HG02852 (cell line): ENCODE measurements at regions not wholly inside any gene's neighbourhood (a gene's known extent, or its start where the extent isn't known, plus 50 kb on each side); places are given as distances from the start of the nearest gene placed in this dataset.

Experiments used
- ATAC-seq: cut with Tn5 transposase; IDR thresholded peaks from one replicate; pipeline ENCODE4 v1.9.1; 2021; ENCODE audit warnings: mild to moderate bottlenecking, moderate library complexity; ENCODE audit not compliant: unreplicated experiment

- no peak for ATAC-seq
These were observed 499.5 kb downstream of the ENC1 start for GRCh38 chr5:74141053-74141452.

- ATAC-seq = no peak
These were observed 500.1 kb downstream of the ENC1 start for GRCh38 chr5:74140409-74140808.

GRCh38 chr5:74139589-74139988 is 500.9 kb downstream of the ENC1 start:
- no peak for ATAC-seq

GRCh38 chr5:74138721-74139120 is 501.8 kb downstream of the ENC1 start:
- ATAC-seq = no peak

GRCh38 chr5:74136276-74136825 is 504.2 kb downstream of the ENC1 start:
- no peak for ATAC-seq

- ATAC-seq = no peak
These were observed 505.5 kb downstream of the ENC1 start for GRCh38 chr5:74135033-74135432.

GRCh38 chr5:74132485-74132884 is 506.5 kb downstream of the ARHGEF28 start:
- no peak for ATAC-seq

GRCh38 chr5:74131250-74131649 is 505.3 kb downstream of the ARHGEF28 start:
- ATAC-seq = no peak

GRCh38 chr5:74130155-74130897 is 504.3 kb downstream of the ARHGEF28 start:
- ATAC-seq = no peak

GRCh38 chr5:74127381-74128320 is 501.7 kb downstream of the ARHGEF28 start:
- ATAC-seq = no peak

GRCh38 chr5:74126294-74126693 is 500.3 kb downstream of the ARHGEF28 start:
- no peak for ATAC-seq

- no peak for ATAC-seq
These were observed 498.8 kb downstream of the ARHGEF28 start for GRCh38 chr5:74124826-74125225.

GRCh38 chr5:74123929-74124328 is 497.9 kb downstream of the ARHGEF28 start:
- no peak for ATAC-seq

GRCh38 chr5:74122979-74123590 is 497.1 kb downstream of the ARHGEF28 start:
- no peak for ATAC-seq

GRCh38 chr5:74122175-74122574 is 496.2 kb downstream of the ARHGEF28 start:
- no peak for ATAC-seq

- no peak for ATAC-seq
These were observed 494.6 kb downstream of the ARHGEF28 start for GRCh38 chr5:74120585-74120984.

GRCh38 chr5:74118071-74118470 is 492.1 kb downstream of the ARHGEF28 start:
- no peak for ATAC-seq

- ATAC-seq = no peak
These were observed 491.0 kb downstream of the ARHGEF28 start for GRCh38 chr5:74116984-74117383.

- no peak for ATAC-seq
These were observed 490.3 kb downstream of the ARHGEF28 start for GRCh38 chr5:74116266-74116665.

- ATAC-seq = no peak
These were observed 487.9 kb downstream of the ARHGEF28 start for GRCh38 chr5:74113927-74114326.

- no peak for ATAC-seq
These were observed 487.2 kb downstream of the ARHGEF28 start for GRCh38 chr5:74113196-74113540.
